ENCODE measurements at regions not wholly inside any gene's neighbourhood (a gene's known extent, or its start where the extent isn't known, plus 50 kb on each side); places are given as distances from the start of the nearest gene placed in this dataset.

GRCh38 chr10:130784326-130784725, 527.2 kb downstream of the TCERG1L start:
- no peak overlapping the region for H3K4me2 ChIP-seq
- ATAC-seq (no peak), FAIRE-seq (no peak), DNase-seq (ENCODE audit: low read depth in 1 of 2, low spot score in 1 of 2) (no peak)
- TF ChIP-seq GATA3 (IDR thresholded peaks at IDR 0.05; ENCODE audit: borderline replicate concordance) (no peak), ESRRA (IDR thresholded peaks at IDR 0.05; ENCODE audit: borderline replicate concordance, low read length) (no peak), HES2 (IDR thresholded peaks at IDR 0.05) (no peak), CEBPB (IDR thresholded peaks at IDR 0.05) (no peak), RAD21 (conservative IDR thresholded peaks at IDR 0.05 in 1 of 2, IDR thresholded peaks at IDR 0.05 in 1 of 2) (no peak)
- TF ChIP-seq, protein P1, sequence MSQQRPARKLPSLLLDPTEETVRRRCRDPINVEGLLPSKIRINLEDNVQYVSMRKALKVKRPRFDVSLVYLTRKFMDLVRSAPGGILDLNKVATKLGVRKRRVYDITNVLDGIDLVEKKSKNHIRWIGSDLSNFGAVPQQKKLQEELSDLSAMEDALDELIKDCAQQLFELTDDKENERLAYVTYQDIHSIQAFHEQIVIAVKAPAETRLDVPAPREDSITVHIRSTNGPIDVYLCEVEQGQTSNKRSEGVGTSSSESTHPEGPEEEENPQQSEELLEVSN (IDR thresholded peaks at IDR 0.05; ENCODE audit: borderline replicate concordance, low read depth) = no peak
- TF ChIP-seq, protein P2, sequence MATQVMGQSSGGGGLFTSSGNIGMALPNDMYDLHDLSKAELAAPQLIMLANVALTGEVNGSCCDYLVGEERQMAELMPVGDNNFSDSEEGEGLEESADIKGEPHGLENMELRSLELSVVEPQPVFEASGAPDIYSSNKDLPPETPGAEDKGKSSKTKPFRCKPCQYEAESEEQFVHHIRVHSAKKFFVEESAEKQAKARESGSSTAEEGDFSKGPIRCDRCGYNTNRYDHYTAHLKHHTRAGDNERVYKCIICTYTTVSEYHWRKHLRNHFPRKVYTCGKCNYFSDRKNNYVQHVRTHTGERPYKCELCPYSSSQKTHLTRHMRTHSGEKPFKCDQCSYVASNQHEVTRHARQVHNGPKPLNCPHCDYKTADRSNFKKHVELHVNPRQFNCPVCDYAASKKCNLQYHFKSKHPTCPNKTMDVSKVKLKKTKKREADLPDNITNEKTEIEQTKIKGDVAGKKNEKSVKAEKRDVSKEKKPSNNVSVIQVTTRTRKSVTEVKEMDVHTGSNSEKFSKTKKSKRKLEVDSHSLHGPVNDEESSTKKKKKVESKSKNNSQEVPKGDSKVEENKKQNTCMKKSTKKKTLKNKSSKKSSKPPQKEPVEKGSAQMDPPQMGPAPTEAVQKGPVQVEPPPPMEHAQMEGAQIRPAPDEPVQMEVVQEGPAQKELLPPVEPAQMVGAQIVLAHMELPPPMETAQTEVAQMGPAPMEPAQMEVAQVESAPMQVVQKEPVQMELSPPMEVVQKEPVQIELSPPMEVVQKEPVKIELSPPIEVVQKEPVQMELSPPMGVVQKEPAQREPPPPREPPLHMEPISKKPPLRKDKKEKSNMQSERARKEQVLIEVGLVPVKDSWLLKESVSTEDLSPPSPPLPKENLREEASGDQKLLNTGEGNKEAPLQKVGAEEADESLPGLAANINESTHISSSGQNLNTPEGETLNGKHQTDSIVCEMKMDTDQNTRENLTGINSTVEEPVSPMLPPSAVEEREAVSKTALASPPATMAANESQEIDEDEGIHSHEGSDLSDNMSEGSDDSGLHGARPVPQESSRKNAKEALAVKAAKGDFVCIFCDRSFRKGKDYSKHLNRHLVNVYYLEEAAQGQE (IDR thresholded peaks at IDR 0.05) = no peak
- no peaks in the 10 kb centered on the region for H3K4me1 ChIP-seq
- ChIA-PET CTCF (no interaction called here), POLR2A (no interaction called here)
- no peak overlapping the region for H3K27ac ChIP-seq
- H3K9me3 ChIP-seq = no peaks in the 10 kb centered on the region
- H3K4me3 ChIP-seq = no peak overlapping the region
- WGBS (ENCODE audit: missing lambda C conversion rate) = 19% methylated on average over 6 of the region's 12 CpGs

DNA sequence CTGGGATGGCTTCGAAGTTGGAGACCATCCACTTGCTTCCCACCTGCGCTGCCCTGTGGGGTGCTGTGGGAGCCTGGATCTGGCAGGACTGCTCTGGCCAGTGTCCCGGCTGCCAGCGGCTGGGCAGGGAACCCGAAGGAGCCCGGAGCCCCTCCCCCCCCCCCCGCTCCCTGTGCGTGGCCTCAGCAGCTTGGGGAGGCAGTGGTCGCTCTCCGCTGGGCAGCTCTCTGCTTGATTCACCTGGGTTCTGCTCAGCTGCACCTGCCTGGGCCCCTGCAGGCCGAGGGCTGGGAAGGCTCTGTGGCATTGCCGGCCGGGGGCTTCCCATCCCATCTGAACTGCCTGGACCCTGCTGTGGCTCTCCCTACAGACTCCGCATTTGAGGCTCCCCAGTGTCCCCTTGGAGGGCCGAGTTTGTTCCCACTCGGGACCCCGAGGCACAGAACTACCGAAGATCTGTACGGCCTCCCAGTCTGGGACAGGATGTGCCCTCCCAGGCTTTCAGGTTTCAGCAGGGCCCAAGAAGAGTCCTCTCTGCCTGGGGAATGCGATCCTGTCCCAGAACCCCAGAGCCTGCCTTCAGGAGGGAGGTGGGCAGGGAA, 525.1 kb downstream of the TCERG1L start:
- no peak for TF ChIP-seq SREBF2 (IDR thresholded peaks at IDR 0.05)
- TF ChIP-seq, protein P3, sequence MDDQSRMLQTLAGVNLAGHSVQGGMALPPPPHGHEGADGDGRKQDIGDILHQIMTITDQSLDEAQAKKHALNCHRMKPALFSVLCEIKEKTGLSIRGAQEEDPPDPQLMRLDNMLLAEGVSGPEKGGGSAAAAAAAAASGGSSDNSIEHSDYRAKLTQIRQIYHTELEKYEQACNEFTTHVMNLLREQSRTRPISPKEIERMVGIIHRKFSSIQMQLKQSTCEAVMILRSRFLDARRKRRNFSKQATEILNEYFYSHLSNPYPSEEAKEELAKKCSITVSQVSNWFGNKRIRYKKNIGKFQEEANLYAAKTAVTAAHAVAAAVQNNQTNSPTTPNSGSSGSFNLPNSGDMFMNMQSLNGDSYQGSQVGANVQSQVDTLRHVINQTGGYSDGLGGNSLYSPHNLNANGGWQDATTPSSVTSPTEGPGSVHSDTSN (IDR thresholded peaks at IDR 0.05) = no peak
- TF ChIP-seq POLR2AphosphoS2 (conservative IDR thresholded peaks at IDR 0.05; ENCODE audit: low read length) = no peak
- TF ChIP-seq ZSCAN20 (CRISPR knock-in tag; IDR thresholded peaks at IDR 0.05) = no peak
- no peak for TF ChIP-seq MAFK (IDR thresholded peaks at IDR 0.05; ENCODE audit: partially characterized antibody)
- no peak for TF ChIP-seq PHF8 (IDR thresholded peaks at IDR 0.05; ENCODE audit: borderline replicate concordance, low read depth)
- TF ChIP-seq CHD4 (IDR thresholded peaks at IDR 0.05; ENCODE audit: borderline replicate concordance) = no peak
- TF ChIP-seq, protein P4, sequence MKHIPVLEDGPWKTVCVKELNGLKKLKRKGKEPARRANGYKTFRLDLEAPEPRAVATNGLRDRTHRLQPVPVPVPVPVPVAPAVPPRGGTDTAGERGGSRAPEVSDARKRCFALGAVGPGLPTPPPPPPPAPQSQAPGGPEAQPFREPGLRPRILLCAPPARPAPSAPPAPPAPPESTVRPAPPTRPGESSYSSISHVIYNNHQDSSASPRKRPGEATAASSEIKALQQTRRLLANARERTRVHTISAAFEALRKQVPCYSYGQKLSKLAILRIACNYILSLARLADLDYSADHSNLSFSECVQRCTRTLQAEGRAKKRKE (CRISPR knock-in tag; IDR thresholded peaks at IDR 0.05; ENCODE audit: low read depth) = no peak
- TF ChIP-seq HOXA7 (CRISPR knock-in tag; IDR thresholded peaks at IDR 0.05) = no peak
- no peak for TF ChIP-seq ZC3H11A (IDR thresholded peaks at IDR 0.05)
- no peak for TF ChIP-seq EHF (CRISPR knock-in tag; IDR thresholded peaks at IDR 0.05)
- TF ChIP-seq CEBPB (IDR thresholded peaks at IDR 0.05) = no peak
- no peak for TF ChIP-seq ZFP36 (IDR thresholded peaks at IDR 0.05; ENCODE audit: borderline replicate concordance, partially characterized antibody)
- no peak for TF ChIP-seq ESRRA (IDR thresholded peaks at IDR 0.05; ENCODE audit: borderline replicate concordance, low read length)
- no peak for TF ChIP-seq MAZ (IDR thresholded peaks at IDR 0.05; ENCODE audit: borderline replicate concordance, low read depth, low read length)
- no peak for TF ChIP-seq RFX5 (IDR thresholded peaks at IDR 0.05)
- no peak for TF ChIP-seq CHD2 (IDR thresholded peaks at IDR 0.05; ENCODE audit: low read length, partially characterized antibody)
- TF ChIP-seq POLR2A (IDR thresholded peaks at IDR 0.05; ENCODE audit: low read length) = no peak
- no peak for TF ChIP-seq NFE2L2 (conservative IDR thresholded peaks at IDR 0.05; ENCODE audit: low read length)
- TF ChIP-seq RARB (CRISPR knock-in tag; IDR thresholded peaks at IDR 0.05) = no peak
- CTCF ChIA-PET = no interaction called here

More for the DNA sequence above, 525.1 kb downstream of the TCERG1L start:
- POLR2A ChIA-PET = no interaction called here
- H3K9me3 ChIP-seq = 0 out of 3 replicates have a peak, but pooled peaks cover 3% of the 10 kb centered on the region
- no peak for ATAC-seq
- H3K4me1 ChIP-seq = no peaks in the 10 kb centered on the region
- no peak overlapping the region for H3K27ac ChIP-seq
- H3K4me2 ChIP-seq = no peak overlapping the region
- DNase-seq (ENCODE audit: low read depth in 1 of 2, low spot score in 1 of 2) = no peak
- 11% methylated on average over 5 of the region's 20 CpGs for WGBS (ENCODE audit: missing lambda C conversion rate)
- H3K4me3 ChIP-seq = no peak overlapping the region
- no peak for FAIRE-seq

All from A549 (cell line).